GM23338 (cell line): ENCODE measurements at regions not wholly inside any gene's neighbourhood (a gene's known extent, or its start where the extent isn't known, plus 50 kb on each side); places are given as distances from the start of the nearest gene placed in this dataset.

Experiments used
- ATAC-seq: fragments of 200-7000 bp; cut with Tn5 transposase; 3 replicates; pipeline ENCODE4 v1.9.1; 2020
- DNase-seq: peaks from one replicate; pipeline ENCODE4 v3.0.0-alpha.2; 2015; ENCODE audit warnings: low spot score
- H2AFZ ChIP-seq: fragments of 200-600 bp; sonication (generic); 2 replicates; pipeline ENCODE4 v1.8.0; 2016; ENCODE audit warnings: antibody characterized with exemption, mild to moderate bottlenecking, moderate library complexity
- H3F3A ChIP-seq: fragments of 200-600 bp; sonication (generic); replicated peaks from 2 replicates; pipeline ENCODE4 v1.8.0; 2017; ENCODE audit warnings: antibody characterized with exemption, mixed run types, low read depth
- H3K27ac ChIP-seq: fragments of 200-600 bp; sonication (generic); 2 replicates; pipeline ENCODE4 v1.6.1; 2016; ENCODE audit warnings: low read depth
- H3K27me3 ChIP-seq: fragments of 200-600 bp; sonication (generic); 2 replicates; pipeline ENCODE4 v1.8.0; 2016; ENCODE audit warnings: mild to moderate bottlenecking, mixed run types, moderate library complexity; ENCODE audit not compliant: insufficient read depth
- H3K36me3 ChIP-seq: fragments of 200-600 bp; sonication (generic); 2 replicates; pipeline ENCODE4 v1.8.0; 2016; ENCODE audit warnings: mild to moderate bottlenecking; ENCODE audit not compliant: insufficient read depth
- H3K4me1 ChIP-seq: fragments of 200-600 bp; sonication (generic); 2 replicates; pipeline ENCODE4 v1.8.0; 2016; ENCODE audit warnings: mild to moderate bottlenecking, moderate library complexity; ENCODE audit not compliant: insufficient read depth
- H3K4me2 ChIP-seq: fragments of 200-600 bp; sonication (generic); 2 replicates; pipeline ENCODE4 v1.7.1; 2017; ENCODE audit warnings: mixed run types
- H3K4me3 ChIP-seq: fragments of 200-600 bp; sonication (generic); 2 replicates; pipeline ENCODE4 v1.6.1; 2016; ENCODE audit warnings: mixed run types
- H3K79me2 ChIP-seq: fragments of 200-600 bp; sonication (generic); replicated peaks from 2 replicates; pipeline ENCODE4 v1.8.0; 2017; ENCODE audit warnings: mild to moderate bottlenecking; ENCODE audit not compliant: insufficient read depth
- H3K9me2 ChIP-seq: fragments of 200-600 bp; sonication (generic); 2 replicates; pipeline ENCODE4 v1.8.0; 2017; ENCODE audit not compliant: insufficient read depth
- H4K20me1 ChIP-seq: fragments of 200-600 bp; sonication (generic); replicated peaks from 2 replicates; pipeline ENCODE4 v1.8.0; 2017; ENCODE audit warnings: mild to moderate bottlenecking; ENCODE audit not compliant: insufficient read depth
- H3K27ac Mint-ChIP-seq: 2 replicates; pipeline ENCODE4 v1.8.0; 2020; ENCODE audit warnings: inconsistent platforms, mild to moderate bottlenecking, moderate library complexity, mixed read lengths
- H3K27me3 Mint-ChIP-seq: 3 replicates; pipeline ENCODE4 v1.8.0; 2022; ENCODE audit warnings: low read depth, mild to moderate bottlenecking, moderate library complexity, mixed read lengths, inconsistent platforms; ENCODE audit not compliant: insufficient read depth, poor library complexity
- H3K36me3 Mint-ChIP-seq: 3 replicates; pipeline ENCODE4 v1.8.0; 2021; ENCODE audit warnings: low read depth, mild to moderate bottlenecking, inconsistent platforms, moderate library complexity, mixed read lengths
- H3K4me1 Mint-ChIP-seq: 3 replicates; pipeline ENCODE4 v1.8.0; 2020; ENCODE audit warnings: mild to moderate bottlenecking, inconsistent platforms, mixed read lengths
- H3K4me3 Mint-ChIP-seq: 3 replicates; pipeline ENCODE4 v1.8.0; 2021; ENCODE audit warnings: moderate library complexity, mild to moderate bottlenecking, inconsistent platforms, mixed read lengths
- H3K9me3 Mint-ChIP-seq: 3 replicates; pipeline ENCODE4 v1.8.0; 2020; ENCODE audit warnings: moderate library complexity, mild to moderate bottlenecking, inconsistent platforms, mixed read lengths
- CREB1 ChIP-seq: fragments of 250-450 bp; sonication (Bioruptor Pico); IDR thresholded peaks from 2 replicates; pipeline ENCODE4 v1.5.0; 2020; ENCODE audit warnings: low read depth, mild to moderate bottlenecking, moderate library complexity
- EZH2 ChIP-seq: fragments of 200-600 bp; sonication (generic); IDR thresholded peaks from one replicate; pipeline ENCODE4 v1.8.0; 2017; ENCODE audit warnings: antibody characterized with exemption, mild to moderate bottlenecking, low read depth; ENCODE audit not compliant: unreplicated experiment
- EZH2phosphoT487 ChIP-seq: fragments of 200-600 bp; sonication (generic); IDR thresholded peaks from one replicate; pipeline ENCODE4 v1.8.1; 2018; ENCODE audit warnings: antibody characterized with exemption; ENCODE audit not compliant: unreplicated experiment
- NANOG ChIP-seq: IDR thresholded peaks from 2 replicates; pipeline ENCODE4 v1.6.1; 2016; ENCODE audit warnings: antibody characterized with exemption, borderline replicate concordance
- ZNF114 ChIP-seq: fragments of 250-450 bp; sonication (Bioruptor Pico); IDR thresholded peaks from 2 replicates; pipeline ENCODE4 v1.5.0; 2020; ENCODE audit warnings: mild to moderate bottlenecking, moderate library complexity
- TF ChIP-seq, protein P1 (sequence below): fragments of 250-450 bp; sonication (Bioruptor Pico); IDR thresholded peaks from 2 replicates; pipeline ENCODE4 v1.5.0; 2020; ENCODE audit warnings: mild to moderate bottlenecking, moderate library complexity
- TF ChIP-seq, protein P2 (sequence below): IDR thresholded peaks from 2 replicates; pipeline ENCODE4 v1.6.1; 2016; ENCODE audit warnings: antibody characterized with exemption

DNA sequence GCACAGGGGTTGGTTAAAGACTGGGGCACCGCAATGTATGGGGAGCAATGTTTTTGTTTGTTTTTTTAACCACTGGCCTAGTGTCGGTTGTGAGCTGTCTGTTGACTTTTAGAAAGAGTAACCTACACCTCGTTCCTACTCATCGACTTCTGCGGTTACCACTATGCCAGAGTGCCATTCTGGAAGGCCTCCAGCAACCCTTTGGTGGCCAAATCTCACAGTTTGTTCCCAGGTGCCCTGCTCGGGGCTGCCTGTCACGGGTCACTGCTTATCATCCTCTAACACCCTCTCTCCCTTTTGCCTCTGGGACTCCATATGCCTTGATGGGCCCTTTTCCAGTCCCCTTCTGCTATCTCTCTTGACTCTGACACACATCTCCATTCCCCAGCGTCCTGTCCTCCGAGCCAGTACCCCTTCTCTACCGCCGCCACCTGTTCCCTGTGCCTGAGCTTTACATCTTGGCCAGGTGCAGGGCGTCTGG is 290.4 kb upstream of the C2CD4B start (continued):
- TF ChIP-seq, protein P1, sequence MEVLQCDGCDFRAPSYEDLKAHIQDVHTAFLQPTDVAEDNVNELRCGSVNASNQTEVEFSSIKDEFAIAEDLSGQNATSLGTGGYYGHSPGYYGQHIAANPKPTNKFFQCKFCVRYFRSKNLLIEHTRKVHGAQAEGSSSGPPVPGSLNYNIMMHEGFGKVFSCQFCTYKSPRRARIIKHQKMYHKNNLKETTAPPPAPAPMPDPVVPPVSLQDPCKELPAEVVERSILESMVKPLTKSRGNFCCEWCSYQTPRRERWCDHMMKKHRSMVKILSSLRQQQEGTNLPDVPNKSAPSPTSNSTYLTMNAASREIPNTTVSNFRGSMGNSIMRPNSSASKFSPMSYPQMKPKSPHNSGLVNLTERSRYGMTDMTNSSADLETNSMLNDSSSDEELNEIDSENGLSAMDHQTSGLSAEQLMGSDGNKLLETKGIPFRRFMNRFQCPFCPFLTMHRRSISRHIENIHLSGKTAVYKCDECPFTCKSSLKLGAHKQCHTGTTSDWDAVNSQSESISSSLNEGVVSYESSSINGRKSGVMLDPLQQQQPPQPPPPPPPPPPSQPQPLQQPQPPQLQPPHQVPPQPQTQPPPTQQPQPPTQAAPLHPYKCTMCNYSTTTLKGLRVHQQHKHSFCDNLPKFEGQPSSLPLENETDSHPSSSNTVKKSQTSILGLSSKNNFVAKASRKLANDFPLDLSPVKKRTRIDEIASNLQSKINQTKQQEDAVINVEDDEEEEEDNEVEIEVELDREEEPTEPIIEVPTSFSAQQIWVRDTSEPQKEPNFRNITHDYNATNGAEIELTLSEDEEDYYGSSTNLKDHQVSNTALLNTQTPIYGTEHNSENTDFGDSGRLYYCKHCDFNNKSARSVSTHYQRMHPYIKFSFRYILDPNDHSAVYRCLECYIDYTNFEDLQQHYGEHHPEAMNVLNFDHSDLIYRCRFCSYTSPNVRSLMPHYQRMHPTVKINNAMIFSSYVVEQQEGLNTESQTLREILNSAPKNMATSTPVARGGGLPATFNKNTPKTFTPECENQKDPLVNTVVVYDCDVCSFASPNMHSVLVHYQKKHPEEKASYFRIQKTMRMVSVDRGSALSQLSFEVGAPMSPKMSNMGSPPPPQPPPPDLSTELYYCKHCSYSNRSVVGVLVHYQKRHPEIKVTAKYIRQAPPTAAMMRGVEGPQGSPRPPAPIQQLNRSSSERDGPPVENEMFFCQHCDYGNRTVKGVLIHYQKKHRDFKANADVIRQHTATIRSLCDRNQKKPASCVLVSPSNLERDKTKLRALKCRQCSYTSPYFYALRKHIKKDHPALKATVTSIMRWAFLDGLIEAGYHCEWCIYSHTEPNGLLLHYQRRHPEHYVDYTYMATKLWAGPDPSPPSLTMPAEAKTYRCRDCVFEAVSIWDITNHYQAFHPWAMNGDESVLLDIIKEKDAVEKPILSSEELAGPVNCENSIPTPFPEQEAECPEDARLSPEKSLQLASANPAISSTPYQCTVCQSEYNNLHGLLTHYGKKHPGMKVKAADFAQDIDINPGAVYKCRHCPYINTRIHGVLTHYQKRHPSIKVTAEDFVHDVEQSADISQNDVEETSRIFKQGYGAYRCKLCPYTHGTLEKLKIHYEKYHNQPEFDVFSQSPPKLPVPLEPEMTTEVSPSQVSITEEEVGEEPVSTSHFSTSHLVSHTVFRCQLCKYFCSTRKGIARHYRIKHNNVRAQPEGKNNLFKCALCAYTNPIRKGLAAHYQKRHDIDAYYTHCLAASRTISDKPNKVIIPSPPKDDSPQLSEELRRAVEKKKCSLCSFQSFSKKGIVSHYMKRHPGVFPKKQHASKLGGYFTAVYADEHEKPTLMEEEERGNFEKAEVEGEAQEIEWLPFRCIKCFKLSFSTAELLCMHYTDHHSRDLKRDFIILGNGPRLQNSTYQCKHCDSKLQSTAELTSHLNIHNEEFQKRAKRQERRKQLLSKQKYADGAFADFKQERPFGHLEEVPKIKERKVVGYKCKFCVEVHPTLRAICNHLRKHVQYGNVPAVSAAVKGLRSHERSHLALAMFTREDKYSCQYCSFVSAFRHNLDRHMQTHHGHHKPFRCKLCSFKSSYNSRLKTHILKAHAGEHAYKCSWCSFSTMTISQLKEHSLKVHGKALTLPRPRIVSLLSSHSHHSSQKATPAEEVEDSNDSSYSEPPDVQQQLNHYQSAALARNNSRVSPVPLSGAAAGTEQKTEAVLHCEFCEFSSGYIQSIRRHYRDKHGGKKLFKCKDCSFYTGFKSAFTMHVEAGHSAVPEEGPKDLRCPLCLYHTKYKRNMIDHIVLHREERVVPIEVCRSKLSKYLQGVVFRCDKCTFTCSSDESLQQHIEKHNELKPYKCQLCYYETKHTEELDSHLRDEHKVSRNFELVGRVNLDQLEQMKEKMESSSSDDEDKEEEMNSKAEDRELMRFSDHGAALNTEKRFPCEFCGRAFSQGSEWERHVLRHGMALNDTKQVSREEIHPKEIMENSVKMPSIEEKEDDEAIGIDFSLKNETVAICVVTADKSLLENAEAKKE: no peak
- TF ChIP-seq ZNF114 (CRISPR knock-in tag) (no peak), CREB1 (CRISPR knock-in tag) (no peak)
- TF ChIP-seq, protein P2, sequence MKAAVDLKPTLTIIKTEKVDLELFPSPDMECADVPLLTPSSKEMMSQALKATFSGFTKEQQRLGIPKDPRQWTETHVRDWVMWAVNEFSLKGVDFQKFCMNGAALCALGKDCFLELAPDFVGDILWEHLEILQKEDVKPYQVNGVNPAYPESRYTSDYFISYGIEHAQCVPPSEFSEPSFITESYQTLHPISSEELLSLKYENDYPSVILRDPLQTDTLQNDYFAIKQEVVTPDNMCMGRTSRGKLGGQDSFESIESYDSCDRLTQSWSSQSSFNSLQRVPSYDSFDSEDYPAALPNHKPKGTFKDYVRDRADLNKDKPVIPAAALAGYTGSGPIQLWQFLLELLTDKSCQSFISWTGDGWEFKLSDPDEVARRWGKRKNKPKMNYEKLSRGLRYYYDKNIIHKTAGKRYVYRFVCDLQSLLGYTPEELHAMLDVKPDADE: no peak

DNA sequence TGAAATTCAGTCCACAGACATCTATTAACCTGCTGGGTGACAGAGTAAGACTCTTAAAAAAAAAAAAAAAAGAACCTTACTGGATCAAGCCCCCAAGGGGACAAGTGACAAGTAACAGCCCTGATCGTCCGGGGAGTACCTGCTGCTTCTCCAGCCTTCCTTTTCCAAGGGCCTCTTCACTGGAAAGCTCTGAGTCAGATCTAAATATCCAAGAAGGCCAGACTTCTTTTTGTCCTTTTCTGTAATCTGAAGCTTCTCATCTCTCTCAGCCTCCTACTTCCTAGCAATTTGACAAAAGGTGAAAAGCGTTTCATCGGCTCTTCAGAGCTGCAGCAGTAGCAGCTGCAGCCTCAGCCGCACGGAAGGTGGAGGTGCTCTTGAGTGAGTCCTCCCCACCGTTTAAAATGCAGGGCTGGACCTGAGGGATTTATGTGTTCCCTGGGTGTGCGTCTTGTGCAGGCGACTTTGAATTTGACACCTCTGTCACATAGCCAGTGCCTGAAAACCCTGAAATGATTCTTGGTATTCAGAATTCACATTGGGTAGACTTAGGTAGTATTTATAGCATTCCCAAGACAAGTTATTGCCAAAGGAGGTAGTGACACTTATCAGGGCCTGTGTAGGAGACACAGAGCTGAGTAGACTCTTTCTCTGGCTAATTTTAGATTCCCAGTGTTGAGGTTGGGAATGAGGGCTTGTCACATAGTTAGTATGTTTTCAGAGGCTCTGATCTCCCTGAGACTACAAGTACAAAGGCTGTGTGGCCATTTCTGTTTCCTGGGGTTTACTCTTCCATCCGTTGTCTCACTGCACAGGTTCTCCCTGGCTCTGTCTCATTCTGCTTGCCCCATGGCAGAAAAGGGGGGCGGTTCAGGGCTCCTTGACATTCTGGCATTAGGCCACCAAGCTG is 291.2 kb upstream of the C2CD4B start:
- DNase-seq (no peak), ATAC-seq (no peak)
- no peaks in the 10 kb centered on the region for H3K9me3 Mint-ChIP-seq
- Histone ChIP-seq H3K4me1 (peaks cover 19% of the 10 kb centered on the region), H3K4me2 (no peak overlapping the region), H2AFZ (no peak overlapping the region), H3K27me3 (no peaks in the 10 kb centered on the region), H3F3A (no peaks in the 10 kb centered on the region), H3K9me2 (no peaks in the 10 kb centered on the region), H4K20me1 (no peaks in the 10 kb centered on the region), H3K79me2 (peaks cover 13% of the 10 kb centered on the region; the same call in 1 of the 2 replicates), H3K27ac (no peak overlapping the region), H3K36me3 (no peaks in the 10 kb centered on the region), H3K4me3 (no peak overlapping the region)
- peaks cover 11% of the 10 kb centered on the region for H3K27me3 Mint-ChIP-seq
- H3K4me1 Mint-ChIP-seq: peaks cover 66% of the 10 kb centered on the region
- H3K27ac Mint-ChIP-seq: no peak overlapping the region
- H3K4me3 Mint-ChIP-seq: no peak overlapping the region
- no peaks in the 10 kb centered on the region for H3K36me3 Mint-ChIP-seq
- TF ChIP-seq NANOG (no peak), EZH2phosphoT487 (no peak), CREB1 (CRISPR knock-in tag) (no peak), EZH2 (no peak)
- TF ChIP-seq, protein P1: no peak
